GM21825 (cell line): ENCODE measurements at regions not wholly inside any gene's neighbourhood (a gene's known extent, or its start where the extent isn't known, plus 50 kb on each side); places are given as distances from the start of the nearest gene placed in this dataset.
"Not testable (repeated sequence)": the region's sequence is repeated elsewhere in the genome, so short reads cannot be mapped to it uniquely, and the experiment has no call there.

Experiments
- ATAC-seq: cut with Tn5 transposase; IDR thresholded peaks from one replicate; pipeline ENCODE4 v1.9.1; 2021; ENCODE audit warnings: mild to moderate bottlenecking, moderate library complexity; ENCODE audit not compliant: unreplicated experiment

- ATAC-seq, result not testable (repeated sequence)
Measured at GRCh38 chr1:14177866-14178265, 420.6 kb upstream of the KAZN start.

- no peak for ATAC-seq
Measured at GRCh38 chr1:14180738-14181137, 417.7 kb upstream of the KAZN start.

GRCh38 chr1:14181191-14181795, 417.2 kb upstream of the KAZN start:
- no peak for ATAC-seq

GRCh38 chr1:14182856-14183255, 415.6 kb upstream of the KAZN start:
- no peak for ATAC-seq

GRCh38 chr1:14183329-14183728, 415.2 kb upstream of the KAZN start:
- no peak for ATAC-seq

GRCh38 chr1:14184454-14184853, 414.0 kb upstream of the KAZN start:
- ATAC-seq, result no peak

- ATAC-seq, result no peak
Measured at GRCh38 chr1:14189381-14189780, 409.1 kb upstream of the KAZN start.

- ATAC-seq, result no peak
Measured at GRCh38 chr1:14190508-14190907, 408.0 kb upstream of the KAZN start.

- no peak for ATAC-seq
Measured at GRCh38 chr1:14194511-14194910, 404.0 kb upstream of the KAZN start.

- ATAC-seq, result no peak
Measured at GRCh38 chr1:14205066-14205465, 393.4 kb upstream of the KAZN start.

- ATAC-seq, result no peak
Measured at GRCh38 chr1:14215151-14215550, 383.3 kb upstream of the KAZN start.

- no peak for ATAC-seq
Measured at GRCh38 chr1:14217384-14217783, 381.1 kb upstream of the KAZN start.

GRCh38 chr1:14220324-14220723, 378.2 kb upstream of the KAZN start:
- no peak for ATAC-seq

- ATAC-seq, result no peak
Measured at GRCh38 chr1:14220811-14221210, 377.7 kb upstream of the KAZN start.

- no peak for ATAC-seq
Measured at GRCh38 chr1:14222086-14222485, 376.4 kb upstream of the KAZN start.

GRCh38 chr1:14228677-14229076, 369.8 kb upstream of the KAZN start:
- ATAC-seq, result no peak

- no peak for ATAC-seq
Measured at GRCh38 chr1:14233510-14233909, 365.0 kb upstream of the KAZN start.

- no peak for ATAC-seq
Measured at GRCh38 chr1:14236097-14236496, 362.4 kb upstream of the KAZN start.

GRCh38 chr1:14238472-14239307, 359.8 kb upstream of the KAZN start:
- no peak for ATAC-seq

- no peak for ATAC-seq
Measured at GRCh38 chr1:14240265-14240664, 358.2 kb upstream of the KAZN start.

GRCh38 chr1:14242123-14242522, 356.4 kb upstream of the KAZN start:
- no peak for ATAC-seq

- ATAC-seq, result no peak
Measured at GRCh38 chr1:14242870-14243269, 355.6 kb upstream of the KAZN start.

GRCh38 chr1:14245954-14246353, 352.5 kb upstream of the KAZN start:
- no peak for ATAC-seq
